RWPE1 (cell line): ENCODE measurements at regions not wholly inside any gene's neighbourhood (a gene's known extent, or its start where the extent isn't known, plus 50 kb on each side); places are given as distances from the start of the nearest gene placed in this dataset.

Experiments used
- CTCF ChIA-PET: fragments of 350-600 bp; sonication (Branson Sonifier 250); formaldehyde crosslinking; extraction: SDS; loops from one replicate; lab custom pipeline; 2021; lab: Yijun Ruan, JAX
- POLR2A ChIA-PET: fragments of 400-600 bp; formaldehyde crosslinking; extraction: SDS; loops from one replicate; lab custom pipeline; 2020; ENCODE audit warnings: antibody characterized with exemption; ENCODE audit not compliant: low non-redundant PET; lab: Yijun Ruan, JAX
- DNase-seq: peaks from one replicate; pipeline ENCODE4 v3.0.0; 2012; ENCODE audit warnings: low spot score
- H3K27ac ChIP-seq: fragments of 450-650 bp; 2 replicates; pipeline ENCODE4 v1.5.1; 2017
- TF ChIP-seq, protein P1 (sequence below): fragments of 450-650 bp; conservative IDR thresholded peaks from 2 replicates; pipeline ENCODE4 v1.5.1; 2017; ENCODE audit warnings: low read depth, mild to moderate bottlenecking

GRCh38 chr12:62190689-62191490 lies 69.3 kb upstream of the USP15 start:
- TF ChIP-seq, protein P1, sequence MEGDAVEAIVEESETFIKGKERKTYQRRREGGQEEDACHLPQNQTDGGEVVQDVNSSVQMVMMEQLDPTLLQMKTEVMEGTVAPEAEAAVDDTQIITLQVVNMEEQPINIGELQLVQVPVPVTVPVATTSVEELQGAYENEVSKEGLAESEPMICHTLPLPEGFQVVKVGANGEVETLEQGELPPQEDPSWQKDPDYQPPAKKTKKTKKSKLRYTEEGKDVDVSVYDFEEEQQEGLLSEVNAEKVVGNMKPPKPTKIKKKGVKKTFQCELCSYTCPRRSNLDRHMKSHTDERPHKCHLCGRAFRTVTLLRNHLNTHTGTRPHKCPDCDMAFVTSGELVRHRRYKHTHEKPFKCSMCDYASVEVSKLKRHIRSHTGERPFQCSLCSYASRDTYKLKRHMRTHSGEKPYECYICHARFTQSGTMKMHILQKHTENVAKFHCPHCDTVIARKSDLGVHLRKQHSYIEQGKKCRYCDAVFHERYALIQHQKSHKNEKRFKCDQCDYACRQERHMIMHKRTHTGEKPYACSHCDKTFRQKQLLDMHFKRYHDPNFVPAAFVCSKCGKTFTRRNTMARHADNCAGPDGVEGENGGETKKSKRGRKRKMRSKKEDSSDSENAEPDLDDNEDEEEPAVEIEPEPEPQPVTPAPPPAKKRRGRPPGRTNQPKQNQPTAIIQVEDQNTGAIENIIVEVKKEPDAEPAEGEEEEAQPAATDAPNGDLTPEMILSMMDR = no peak
- ChIA-PET POLR2A (no interaction called here), CTCF (no interaction called here)

GRCh38 chr12:62191491-62192179 lies 68.6 kb upstream of the USP15 start:
- CTCF ChIA-PET = no interaction called here
- POLR2A ChIA-PET = no interaction called here
- DNase-seq = peak; percentile 30
- H3K27ac ChIP-seq = no peak overlapping the region
- TF ChIP-seq, protein P1 = no peak

More at GRCh38 chr12:62190689-62191490, 69.3 kb upstream of the USP15 start:
- H3K27ac ChIP-seq = no peak overlapping the region
- DNase-seq = no peak

DNA sequence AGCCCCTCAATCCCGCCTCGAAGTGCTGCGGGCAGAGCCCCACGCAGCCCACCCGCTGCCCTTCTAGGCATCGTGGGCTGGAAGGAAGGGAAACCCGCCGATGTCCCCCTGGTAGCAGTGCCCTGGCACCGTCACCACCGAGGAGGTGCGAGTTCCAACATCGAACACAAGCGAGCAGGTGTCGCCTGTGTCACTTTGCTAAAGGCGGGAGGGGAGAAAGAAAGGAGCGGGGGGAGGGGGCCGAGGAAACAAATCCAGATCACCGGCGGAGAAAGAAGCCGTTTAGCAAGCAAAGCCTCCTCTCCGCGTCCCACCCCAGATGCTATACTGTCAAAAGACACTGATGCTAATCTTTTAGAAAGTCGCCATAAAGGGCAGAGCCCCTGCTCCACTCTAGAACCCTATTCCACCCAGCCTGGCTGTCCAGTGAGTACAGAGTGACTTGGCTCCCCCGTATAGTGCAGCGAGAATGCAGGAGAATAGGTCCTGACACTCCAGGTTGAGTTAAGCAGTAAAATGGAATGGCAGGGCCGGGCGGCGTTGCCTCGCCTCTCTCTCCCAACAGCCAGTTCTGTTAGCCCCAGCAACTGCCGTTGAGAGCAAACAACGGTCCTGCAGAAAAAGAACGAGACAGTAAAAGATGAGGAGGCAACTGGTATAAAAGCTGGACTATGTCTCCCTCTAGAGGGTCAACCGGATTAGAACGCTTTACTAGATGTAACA lies 67.9 kb upstream of the USP15 start:
- DNase-seq = peak; percentile 68
- TF ChIP-seq, protein P1 = peak; percentile 65
- ChIA-PET CTCF (interaction anchor here (0.6 to 1.6 kb wide), 4 partner anchors 12 to 607 kb away, joined by 3 to 7 read pairs (median 5); no protein-coding TSS in a partner anchor), POLR2A (no interaction called here)
- H3K27ac ChIP-seq = no peak overlapping the region

- DNase-seq = no peak
- POLR2A ChIA-PET = no interaction called here
- TF ChIP-seq, protein P1 = 0 out of 2 replicates have a peak, but pooled peaks have one; percentile 8
- CTCF ChIA-PET = interaction anchor here (0.6 to 1.6 kb wide), 6 partner anchors 13 to 607 kb away, joined by 3 to 7 read pairs (median 5); no protein-coding TSS in a partner anchor
- no peak overlapping the region for H3K27ac ChIP-seq
These were observed 67.3 kb upstream of the USP15 start for GRCh38 chr12:62192903-62193250.

- POLR2A ChIA-PET = no interaction called here
- CTCF ChIA-PET = no interaction called here
- no peak overlapping the region for H3K27ac ChIP-seq
- TF ChIP-seq, protein P1 = no peak
- DNase-seq = no peak
These were observed 66.2 kb upstream of the USP15 start for GRCh38 chr12:62194031-62194430.

GRCh38 chr12:62194616-62195015 lies 65.6 kb upstream of the USP15 start:
- ChIA-PET POLR2A (no interaction called here), CTCF (interaction anchor here (1.3 kb wide), 1 partner anchor 16 kb away, joined by 5 read pairs; no protein-coding TSS in a partner anchor)
- no peak overlapping the region for H3K27ac ChIP-seq
- TF ChIP-seq, protein P1 = no peak
- peak; percentile 17 for DNase-seq
